ENCODE measurements at regions not wholly inside any gene's neighbourhood (a gene's known extent, or its start where the extent isn't known, plus 50 kb on each side); places are given as distances from the start of the nearest gene placed in this dataset.

DNA sequence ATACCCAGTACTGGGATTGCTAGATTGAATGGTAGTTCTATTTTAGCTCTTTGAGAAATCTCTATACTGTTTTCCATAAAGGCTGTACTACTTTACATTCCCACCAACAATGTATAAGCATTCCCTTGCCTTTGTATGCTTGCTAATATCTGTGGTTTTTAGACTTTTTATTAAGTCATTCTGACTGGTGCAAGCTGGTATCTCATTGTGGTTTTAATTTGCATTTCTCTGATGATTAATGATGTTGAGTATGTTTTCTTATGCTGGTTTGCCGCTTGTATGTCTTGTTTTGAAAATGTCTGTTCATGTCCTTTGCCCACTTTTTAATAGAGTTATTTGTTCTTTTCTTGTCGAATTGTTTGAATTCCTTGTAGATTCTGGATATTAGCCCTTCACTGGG is 512.7 kb upstream of the PAPPA start:
- H3K79me2 ChIP-seq (ENCODE audit: low read length) = no peaks in the 10 kb centered on the region
- H3K9ac ChIP-seq (ENCODE audit: low read length) = no peak overlapping the region
- no peaks in the 10 kb centered on the region for H3K27me3 ChIP-seq (ENCODE audit: low read depth, low read length)
- H4K20me1 ChIP-seq (ENCODE audit: insufficient read depth, low read length) = no peaks in the 10 kb centered on the region
- H3K36me3 ChIP-seq (replicated peaks; ENCODE audit: low read depth, low read length) = no peaks in the 10 kb centered on the region
- no peak overlapping the region for H3K27ac ChIP-seq (ENCODE audit: low read length)
- no peak overlapping the region for H3K4me2 ChIP-seq (ENCODE audit: low read length)
- no peak overlapping the region for H3K4me3 ChIP-seq (ENCODE audit: low read length)
- peaks cover 15% of the 10 kb centered on the region for H3K4me1 ChIP-seq (ENCODE audit: low read length)
- TF ChIP-seq, protein P1, sequence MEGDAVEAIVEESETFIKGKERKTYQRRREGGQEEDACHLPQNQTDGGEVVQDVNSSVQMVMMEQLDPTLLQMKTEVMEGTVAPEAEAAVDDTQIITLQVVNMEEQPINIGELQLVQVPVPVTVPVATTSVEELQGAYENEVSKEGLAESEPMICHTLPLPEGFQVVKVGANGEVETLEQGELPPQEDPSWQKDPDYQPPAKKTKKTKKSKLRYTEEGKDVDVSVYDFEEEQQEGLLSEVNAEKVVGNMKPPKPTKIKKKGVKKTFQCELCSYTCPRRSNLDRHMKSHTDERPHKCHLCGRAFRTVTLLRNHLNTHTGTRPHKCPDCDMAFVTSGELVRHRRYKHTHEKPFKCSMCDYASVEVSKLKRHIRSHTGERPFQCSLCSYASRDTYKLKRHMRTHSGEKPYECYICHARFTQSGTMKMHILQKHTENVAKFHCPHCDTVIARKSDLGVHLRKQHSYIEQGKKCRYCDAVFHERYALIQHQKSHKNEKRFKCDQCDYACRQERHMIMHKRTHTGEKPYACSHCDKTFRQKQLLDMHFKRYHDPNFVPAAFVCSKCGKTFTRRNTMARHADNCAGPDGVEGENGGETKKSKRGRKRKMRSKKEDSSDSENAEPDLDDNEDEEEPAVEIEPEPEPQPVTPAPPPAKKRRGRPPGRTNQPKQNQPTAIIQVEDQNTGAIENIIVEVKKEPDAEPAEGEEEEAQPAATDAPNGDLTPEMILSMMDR (IDR thresholded peaks at IDR 0.05; ENCODE audit: low read depth, low read length) = no peak
- no peak for TF ChIP-seq EZH2phosphoT487 (IDR thresholded peaks at IDR 0.05; ENCODE audit: low read depth)
- no peaks in the 10 kb centered on the region for H3K9me3 ChIP-seq (ENCODE audit: insufficient read depth, low read length)
- H2AFZ ChIP-seq (ENCODE audit: low read depth, low read length) = no peak overlapping the region

GRCh38 chr9:115642285-115642684 is 511.3 kb upstream of the PAPPA start:
- no peaks in the 10 kb centered on the region for H3K36me3 ChIP-seq (replicated peaks; ENCODE audit: low read depth, low read length)
- no peak overlapping the region for H3K4me3 ChIP-seq (ENCODE audit: low read length)
- no peak overlapping the region for H3K4me2 ChIP-seq (ENCODE audit: low read length)
- H3K27ac ChIP-seq (ENCODE audit: low read length) = no peak overlapping the region
- H3K9ac ChIP-seq (ENCODE audit: low read length) = no peak overlapping the region
- H3K4me1 ChIP-seq (ENCODE audit: low read length) = peaks cover 7% of the 10 kb centered on the region
- no peaks in the 10 kb centered on the region for H3K9me3 ChIP-seq (ENCODE audit: insufficient read depth, low read length)
- H3K79me2 ChIP-seq (ENCODE audit: low read length) = no peaks in the 10 kb centered on the region
- TF ChIP-seq, protein P1 (IDR thresholded peaks at IDR 0.05; ENCODE audit: low read depth, low read length) = no peak
- no peak for TF ChIP-seq EZH2phosphoT487 (IDR thresholded peaks at IDR 0.05; ENCODE audit: low read depth)
- no peaks in the 10 kb centered on the region for H3K27me3 ChIP-seq (ENCODE audit: low read depth, low read length)
- H4K20me1 ChIP-seq (ENCODE audit: insufficient read depth, low read length) = no peaks in the 10 kb centered on the region
- no peak overlapping the region for H2AFZ ChIP-seq (ENCODE audit: low read depth, low read length)

- Histone ChIP-seq H3K4me3 (ENCODE audit: low read length) (no peak overlapping the region), H4K20me1 (ENCODE audit: insufficient read depth, low read length) (no peaks in the 10 kb centered on the region), H3K36me3 (replicated peaks; ENCODE audit: low read depth, low read length) (no peaks in the 10 kb centered on the region), H3K4me2 (ENCODE audit: low read length) (no peak overlapping the region), H3K9me3 (ENCODE audit: insufficient read depth, low read length) (no peaks in the 10 kb centered on the region), H3K79me2 (ENCODE audit: low read length) (no peaks in the 10 kb centered on the region), H3K9ac (ENCODE audit: low read length) (no peak overlapping the region), H3K27ac (ENCODE audit: low read length) (no peak overlapping the region), H3K27me3 (ENCODE audit: low read depth, low read length) (no peaks in the 10 kb centered on the region), H2AFZ (ENCODE audit: low read depth, low read length) (no peak overlapping the region), H3K4me1 (ENCODE audit: low read length) (peaks cover under 1% of the 10 kb centered on the region; the same call in 1 of the 2 replicates)
- TF ChIP-seq EZH2phosphoT487 (IDR thresholded peaks at IDR 0.05; ENCODE audit: low read depth) = no peak
- TF ChIP-seq, protein P1 (IDR thresholded peaks at IDR 0.05; ENCODE audit: low read depth, low read length) = no peak
Observed at GRCh38 chr9:115643948-115644727, 509.5 kb upstream of the PAPPA start.

GRCh38 chr9:115649991-115650472 is 503.6 kb upstream of the PAPPA start:
- Histone ChIP-seq H2AFZ (ENCODE audit: low read depth, low read length) (peak overlapping the region; percentile 92), H3K79me2 (ENCODE audit: low read length) (no peaks in the 10 kb centered on the region), H4K20me1 (ENCODE audit: insufficient read depth, low read length) (no peaks in the 10 kb centered on the region), H3K9me3 (ENCODE audit: insufficient read depth, low read length) (no peaks in the 10 kb centered on the region), H3K4me3 (ENCODE audit: low read length) (peak overlapping the region; percentile 63), H3K27ac (ENCODE audit: low read length) (no peak overlapping the region), H3K4me2 (ENCODE audit: low read length) (peak overlapping the region; percentile 73), H3K27me3 (ENCODE audit: low read depth, low read length) (no peaks in the 10 kb centered on the region), H3K4me1 (ENCODE audit: low read length) (peaks cover 15% of the 10 kb centered on the region), H3K36me3 (replicated peaks; ENCODE audit: low read depth, low read length) (no peaks in the 10 kb centered on the region), H3K9ac (ENCODE audit: low read length) (no peak overlapping the region; the same call in 1 of the 2 replicates)
- TF ChIP-seq EZH2phosphoT487 (IDR thresholded peaks at IDR 0.05; ENCODE audit: low read depth) = no peak
- TF ChIP-seq, protein P1 (IDR thresholded peaks at IDR 0.05; ENCODE audit: low read depth, low read length) = no peak

Data from OCI-LY3 (cell line).